HUES48 (cell line): ENCODE measurements at regions not wholly inside any gene's neighbourhood (a gene's known extent, or its start where the extent isn't known, plus 50 kb on each side); places are given as distances from the start of the nearest gene placed in this dataset.

ENCODE experiments used
- H3K27ac ChIP-seq: one replicate; pipeline ENCODE4 v1.7.0; 2013; ENCODE audit warnings: low read depth, low read length, inconsistent platforms
- H3K27me3 ChIP-seq: 2 replicates; pipeline ENCODE4 v1.6.1; 2013; ENCODE audit warnings: mild to moderate bottlenecking, low read length; ENCODE audit not compliant: control insufficient read depth, insufficient read depth
- H3K36me3 ChIP-seq: 2 replicates; pipeline ENCODE4 v1.6.1; 2013; ENCODE audit warnings: low read length; ENCODE audit not compliant: control insufficient read depth, insufficient read depth
- H3K4me1 ChIP-seq: 2 replicates; pipeline ENCODE4 v1.6.1; 2013; ENCODE audit warnings: mild to moderate bottlenecking, low read length; ENCODE audit not compliant: control insufficient read depth, insufficient read depth
- H3K4me3 ChIP-seq: 2 replicates; pipeline ENCODE4 v1.5.1; 2013; ENCODE audit warnings: mild to moderate bottlenecking, low read depth, low read length
- H3K9ac ChIP-seq: 2 replicates; pipeline ENCODE4 v1.6.1; 2013; ENCODE audit warnings: mild to moderate bottlenecking, low read depth, low read length, moderate library complexity
- H3K9me3 ChIP-seq: 2 replicates; pipeline ENCODE4 v1.6.1; 2013; ENCODE audit warnings: low read length; ENCODE audit not compliant: control insufficient read depth, insufficient read depth

- Histone ChIP-seq H3K9me3 (no peaks in the 10 kb centered on the region), H3K4me1 (no peaks in the 10 kb centered on the region), H3K36me3 (no peaks in the 10 kb centered on the region), H3K9ac (no peak overlapping the region), H3K27ac (no peak overlapping the region), H3K27me3 (no peaks in the 10 kb centered on the region), H3K4me3 (no peak overlapping the region)
Measured at GRCh38 chr2:57523304-57523703, 523.3 kb upstream of the VRK2 start.

- Histone ChIP-seq H3K4me1 (no peaks in the 10 kb centered on the region), H3K4me3 (no peak overlapping the region)
Measured at GRCh38 chr2:57527685-57528084, 518.9 kb upstream of the VRK2 start.

GRCh38 chr2:57528499-57528898, 518.1 kb upstream of the VRK2 start:
- Histone ChIP-seq H3K9me3 (no peaks in the 10 kb centered on the region), H3K27ac (no peak overlapping the region), H3K4me3 (no peak overlapping the region), H3K27me3 (no peaks in the 10 kb centered on the region), H3K36me3 (no peaks in the 10 kb centered on the region), H3K9ac (no peak overlapping the region), H3K4me1 (no peaks in the 10 kb centered on the region)

More at GRCh38 chr2:57527685-57528084, 518.9 kb upstream of the VRK2 start:
- no peak overlapping the region for H3K9ac ChIP-seq
- no peaks in the 10 kb centered on the region for H3K36me3 ChIP-seq
- H3K9me3 ChIP-seq = no peaks in the 10 kb centered on the region
- H3K27me3 ChIP-seq = no peaks in the 10 kb centered on the region
- no peak overlapping the region for H3K27ac ChIP-seq

- no peak overlapping the region for H3K9ac ChIP-seq
- no peaks in the 10 kb centered on the region for H3K4me1 ChIP-seq
- no peaks in the 10 kb centered on the region for H3K27me3 ChIP-seq
- no peaks in the 10 kb centered on the region for H3K9me3 ChIP-seq
- H3K36me3 ChIP-seq = no peaks in the 10 kb centered on the region
- H3K4me3 ChIP-seq = no peak overlapping the region
- H3K27ac ChIP-seq = no peak overlapping the region
Measured at GRCh38 chr2:57534358-57534757, 512.2 kb upstream of the VRK2 start.

GRCh38 chr2:57536535-57537231, 509.9 kb upstream of the VRK2 start:
- no peak overlapping the region for H3K27ac ChIP-seq
- H3K9ac ChIP-seq = no peak overlapping the region
- H3K9me3 ChIP-seq = no peaks in the 10 kb centered on the region
- no peaks in the 10 kb centered on the region for H3K36me3 ChIP-seq
- H3K27me3 ChIP-seq = no peaks in the 10 kb centered on the region
- no peaks in the 10 kb centered on the region for H3K4me1 ChIP-seq
- H3K4me3 ChIP-seq = no peak overlapping the region

GRCh38 chr2:57539761-57540160, 506.8 kb upstream of the VRK2 start:
- Histone ChIP-seq H3K4me1 (no peaks in the 10 kb centered on the region), H3K36me3 (no peaks in the 10 kb centered on the region), H3K27ac (no peak overlapping the region), H3K9ac (no peak overlapping the region), H3K9me3 (no peaks in the 10 kb centered on the region), H3K4me3 (no peak overlapping the region), H3K27me3 (no peaks in the 10 kb centered on the region)

GRCh38 chr2:57542081-57542480, 504.5 kb upstream of the VRK2 start:
- no peaks in the 10 kb centered on the region for H3K36me3 ChIP-seq
- H3K4me3 ChIP-seq = no peak overlapping the region
- H3K9ac ChIP-seq = no peak overlapping the region
- H3K27ac ChIP-seq = no peak overlapping the region
- H3K4me1 ChIP-seq = peaks cover 4% of the 10 kb centered on the region; the same call in 1 of the 2 replicates
- H3K9me3 ChIP-seq = no peaks in the 10 kb centered on the region
- H3K27me3 ChIP-seq = no peaks in the 10 kb centered on the region

GRCh38 chr2:57543211-57543610, 503.4 kb upstream of the VRK2 start:
- Histone ChIP-seq H3K27me3 (no peaks in the 10 kb centered on the region), H3K9ac (no peak overlapping the region), H3K9me3 (no peaks in the 10 kb centered on the region), H3K4me3 (no peak overlapping the region), H3K4me1 (peaks cover 7% of the 10 kb centered on the region; the same call in 1 of the 2 replicates), H3K27ac (no peak overlapping the region), H3K36me3 (no peaks in the 10 kb centered on the region)

GRCh38 chr2:57544624-57545023, 502.0 kb upstream of the VRK2 start:
- no peak overlapping the region for H3K9ac ChIP-seq
- H3K27me3 ChIP-seq = no peaks in the 10 kb centered on the region
- no peaks in the 10 kb centered on the region for H3K9me3 ChIP-seq
- H3K4me3 ChIP-seq = no peak overlapping the region
- no peaks in the 10 kb centered on the region for H3K36me3 ChIP-seq
- H3K27ac ChIP-seq = no peak overlapping the region
- peaks cover 7% of the 10 kb centered on the region; the same call in 1 of the 2 replicates for H3K4me1 ChIP-seq

- H3K9me3 ChIP-seq = peaks cover 8% of the 10 kb centered on the region; the same call in 1 of the 2 replicates
- no peak overlapping the region for H3K9ac ChIP-seq
- no peaks in the 10 kb centered on the region for H3K27me3 ChIP-seq
- H3K27ac ChIP-seq = no peak overlapping the region
- H3K36me3 ChIP-seq = no peaks in the 10 kb centered on the region
- H3K4me3 ChIP-seq = no peak overlapping the region
- H3K4me1 ChIP-seq = peaks cover 7% of the 10 kb centered on the region; the same call in 1 of the 2 replicates
Measured at GRCh38 chr2:57546478-57546877, 500.1 kb upstream of the VRK2 start.

GRCh38 chr2:57549642-57550102, 496.9 kb upstream of the VRK2 start:
- no peaks in the 10 kb centered on the region for H3K36me3 ChIP-seq
- no peak overlapping the region for H3K9ac ChIP-seq
- peaks cover 7% of the 10 kb centered on the region; the same call in 1 of the 2 replicates for H3K4me1 ChIP-seq
- H3K27me3 ChIP-seq = no peaks in the 10 kb centered on the region
- no peak overlapping the region for H3K4me3 ChIP-seq
- peaks cover 8% of the 10 kb centered on the region; the same call in 1 of the 2 replicates for H3K9me3 ChIP-seq
- H3K27ac ChIP-seq = no peak overlapping the region
